ENCODE measurements at regions not wholly inside any gene's neighbourhood (a gene's known extent, or its start where the extent isn't known, plus 50 kb on each side); places are given as distances from the start of the nearest gene placed in this dataset.

- Histone ChIP-seq H3K4me3 (no peak overlapping the region), H3K27ac (no peak overlapping the region)
These were observed 867.2 kb downstream of the BCL11B start for GRCh38 chr14:98404811-98405210.

DNA sequence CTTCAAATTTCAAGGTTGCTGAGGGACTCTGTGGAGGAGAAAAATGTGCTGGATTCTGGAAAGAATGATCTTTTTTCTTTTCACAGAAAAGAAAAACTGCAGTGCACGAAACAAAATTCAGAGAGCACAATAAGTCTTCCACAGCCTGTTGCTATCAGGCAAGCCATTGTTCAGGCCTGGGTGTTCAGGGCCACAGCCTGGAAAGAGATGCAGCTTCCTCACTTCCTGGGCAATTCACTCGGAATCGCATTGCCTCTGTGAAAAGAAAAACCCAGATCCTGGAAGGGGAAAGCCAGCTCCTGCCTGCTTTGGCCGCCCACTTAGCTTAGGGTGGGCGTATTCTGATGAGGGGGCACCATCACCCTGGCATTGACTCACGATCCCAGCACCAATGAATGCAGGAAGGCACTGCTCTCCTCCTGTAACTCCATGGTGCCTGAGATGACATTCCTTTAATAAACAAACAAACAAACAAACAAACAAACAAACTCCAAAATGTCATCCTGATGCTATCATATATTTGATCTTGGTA lies 863.9 kb downstream of the BCL11B start:
- H3K4me3 ChIP-seq: no peak overlapping the region
- no peak overlapping the region for H3K27ac ChIP-seq

- no peak overlapping the region for H3K4me3 ChIP-seq
- H3K27ac ChIP-seq: no peak overlapping the region
These were observed 863.3 kb downstream of the BCL11B start for GRCh38 chr14:98408713-98409112.

- no peak overlapping the region for H3K4me3 ChIP-seq
- peak overlapping the region in 2 of 21 experiments; percentile 40 to 81 for H3K27ac ChIP-seq
These were observed 860.8 kb downstream of the BCL11B start for GRCh38 chr14:98411154-98411553.

DNA sequence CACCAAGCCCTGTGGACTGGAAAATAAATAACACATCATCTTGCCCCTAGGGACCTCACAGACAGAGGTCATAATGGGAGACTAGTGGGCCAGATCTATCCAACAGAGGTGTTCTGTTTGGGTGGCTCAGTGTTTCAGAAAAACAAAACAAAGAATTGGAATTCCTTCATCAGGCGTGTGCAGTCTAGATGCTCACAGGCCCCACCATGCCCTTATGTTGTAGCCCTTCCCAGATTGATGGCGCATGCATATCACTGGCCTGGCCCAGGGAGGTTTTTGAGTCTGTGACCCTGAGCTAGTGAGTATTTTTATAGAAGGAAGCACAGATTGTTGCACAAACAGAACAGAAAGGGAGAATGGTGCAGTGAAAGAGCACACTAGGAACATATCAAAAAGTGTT lies 859.6 kb downstream of the BCL11B start:
- peak overlapping the region in 2 of 21 experiments; percentile 22 to 81 for H3K27ac ChIP-seq
- H3K4me3 ChIP-seq: no peak overlapping the region

DNA sequence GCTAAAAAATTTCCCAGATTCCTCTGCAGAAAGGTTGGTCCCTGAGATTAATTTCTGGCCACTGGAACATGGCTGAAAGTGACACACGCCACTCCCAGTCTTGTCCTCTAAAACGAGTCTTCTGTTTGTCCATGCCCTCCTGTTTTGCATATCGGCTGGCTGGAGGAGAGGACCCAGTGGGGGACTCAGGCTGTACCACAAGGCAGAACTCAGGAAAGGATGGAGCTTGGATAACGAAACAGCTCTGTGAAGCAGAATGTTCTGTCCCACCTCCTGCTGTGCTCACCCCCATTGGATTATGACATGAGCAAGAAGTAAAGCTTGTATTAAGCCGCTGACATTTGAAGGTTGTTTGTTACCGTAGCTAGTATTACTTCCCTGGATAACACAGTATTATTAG lies 856.2 kb downstream of the BCL11B start:
- no peak overlapping the region for H3K27ac ChIP-seq
- H3K4me3 ChIP-seq: no peak overlapping the region

DNA sequence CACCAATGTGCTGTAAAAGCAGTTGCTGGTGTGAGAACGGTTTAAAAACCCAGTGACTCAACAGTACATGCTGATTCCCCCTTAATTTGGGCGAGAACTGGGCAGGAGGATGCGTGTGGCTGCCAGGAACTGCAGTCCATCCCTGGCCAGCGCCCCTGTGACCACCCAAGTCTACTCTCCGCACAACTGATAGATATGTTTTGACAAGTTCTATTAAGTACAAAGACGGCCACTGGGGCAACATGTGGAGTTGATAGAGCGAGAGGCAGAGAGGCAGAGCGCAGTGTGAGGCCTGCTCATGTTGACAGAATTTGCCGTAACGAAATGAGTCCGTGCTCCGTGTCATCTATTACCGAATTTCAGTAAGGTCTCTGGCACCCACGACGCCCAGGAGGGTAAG lies 855.0 kb downstream of the BCL11B start:
- Histone ChIP-seq H3K27ac (no peak overlapping the region), H3K4me3 (no peak overlapping the region)

GRCh38 chr14:98428483-98428994 lies 843.5 kb downstream of the BCL11B start:
- Histone ChIP-seq H3K27ac (no peak overlapping the region), H3K4me3 (no peak overlapping the region)

DNA sequence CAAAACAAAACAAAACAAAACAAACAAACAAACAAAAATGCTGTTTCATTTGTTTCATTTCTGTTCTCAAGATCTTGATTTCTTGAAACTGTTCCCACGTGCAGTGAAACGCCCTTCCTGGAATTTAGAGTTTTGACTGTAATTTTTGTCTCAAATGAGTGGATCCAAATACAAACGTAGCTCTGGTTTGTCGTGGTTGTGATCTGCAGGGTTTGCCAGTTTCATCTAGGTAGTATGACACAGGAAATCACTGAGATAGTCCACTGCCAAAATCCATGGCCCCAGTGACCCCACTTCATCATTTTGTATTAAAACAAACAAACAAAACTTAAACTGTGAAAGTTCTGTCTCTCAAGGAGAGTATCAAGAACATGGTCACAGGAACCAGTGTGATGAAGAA lies 838.6 kb downstream of the BCL11B start:
- no peak overlapping the region for H3K27ac ChIP-seq
- H3K4me3 ChIP-seq: no peak overlapping the region

DNA sequence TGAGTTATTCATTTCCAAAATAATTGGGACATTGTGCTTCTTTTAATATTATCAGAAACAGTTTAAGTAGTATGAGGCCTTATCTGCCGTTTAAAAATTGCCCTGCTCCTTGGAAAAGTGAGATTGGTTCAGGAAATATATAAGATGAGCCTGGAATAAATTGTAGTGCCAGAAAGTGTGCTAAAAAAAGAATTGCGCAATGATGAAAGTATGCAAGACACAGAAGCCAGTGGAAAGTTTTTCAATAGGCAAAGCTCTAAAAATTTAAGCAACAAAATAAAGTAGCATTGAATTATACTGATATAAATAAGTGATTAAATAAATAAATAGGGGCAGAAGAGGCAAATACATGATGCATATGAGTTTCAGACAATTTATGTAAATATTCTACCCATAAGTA lies 834.9 kb downstream of the BCL11B start:
- H3K27ac ChIP-seq: no peak overlapping the region
- no peak overlapping the region for H3K4me3 ChIP-seq

GRCh38 chr14:98444077-98444476 lies 827.9 kb downstream of the BCL11B start:
- H3K27ac ChIP-seq: peak overlapping the region in 3 of 21 experiments; percentile 42 to 72 (median 63)
- H3K4me3 ChIP-seq: no peak overlapping the region

- Histone ChIP-seq H3K27ac (no peak overlapping the region), H3K4me3 (no peak overlapping the region)
These were observed 826.3 kb downstream of the BCL11B start for GRCh38 chr14:98445718-98446117.

- H3K4me3 ChIP-seq: no peak overlapping the region
- H3K27ac ChIP-seq: no peak overlapping the region
These were observed 825.5 kb downstream of the BCL11B start for GRCh38 chr14:98446508-98446907.

DNA sequence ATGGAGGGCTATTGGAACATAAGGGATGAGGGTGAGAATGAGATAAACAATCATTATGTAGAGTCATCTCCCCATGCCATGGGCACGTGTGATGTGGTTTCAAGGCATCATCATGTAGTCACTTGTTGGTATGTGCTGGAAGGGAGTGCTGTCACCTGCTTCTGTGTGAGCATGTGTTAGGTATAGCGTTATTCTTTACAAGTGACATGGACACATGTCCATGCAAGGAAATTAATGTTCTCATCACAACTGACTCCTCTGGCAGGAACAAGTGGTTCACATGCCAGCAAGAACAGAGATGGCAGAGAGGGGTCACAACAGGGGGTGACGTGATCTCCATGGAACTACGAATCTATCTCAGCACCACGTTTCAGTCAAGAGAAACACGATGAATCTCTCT lies 815.8 kb downstream of the BCL11B start:
- no peak overlapping the region for H3K4me3 ChIP-seq
- H3K27ac ChIP-seq: no peak overlapping the region

DNA sequence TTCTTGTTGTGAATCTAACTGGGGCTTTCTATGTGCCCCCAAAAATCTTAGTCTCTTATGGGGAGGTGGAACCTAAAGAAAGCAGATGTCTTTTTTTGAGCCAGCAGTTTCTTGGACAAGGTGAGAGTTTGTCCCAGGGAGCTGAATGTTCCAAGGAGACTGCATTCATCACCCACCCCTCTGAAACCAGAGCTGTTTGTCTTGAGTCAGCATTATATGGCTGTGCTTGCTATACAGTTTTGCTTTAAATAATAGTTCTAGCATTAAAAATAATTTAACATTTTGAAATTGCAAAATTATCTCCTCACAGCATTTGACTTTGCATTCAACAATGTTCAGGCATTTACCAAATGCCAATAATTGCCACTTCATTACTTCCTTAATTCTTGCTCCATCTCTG lies 813.3 kb downstream of the BCL11B start:
- H3K27ac ChIP-seq: no peak overlapping the region
- H3K4me3 ChIP-seq: no peak overlapping the region

GRCh38 chr14:98462908-98463307 lies 809.1 kb downstream of the BCL11B start:
- no peak overlapping the region for H3K4me3 ChIP-seq
- no peak overlapping the region for H3K27ac ChIP-seq

GRCh38 chr14:98466807-98467206 lies 805.2 kb downstream of the BCL11B start:
- no peak overlapping the region for H3K4me3 ChIP-seq
- peak overlapping the region in 5 of 21 experiments; percentile 43 to 85 (median 66) for H3K27ac ChIP-seq

- Histone ChIP-seq H3K4me3 (no peak overlapping the region), H3K27ac (no peak overlapping the region)
These were observed 801.3 kb downstream of the BCL11B start for GRCh38 chr14:98470663-98471062.

GRCh38 chr14:98474900-98475299 lies 797.1 kb downstream of the BCL11B start:
- H3K4me3 ChIP-seq: no peak overlapping the region
- no peak overlapping the region for H3K27ac ChIP-seq

DNA sequence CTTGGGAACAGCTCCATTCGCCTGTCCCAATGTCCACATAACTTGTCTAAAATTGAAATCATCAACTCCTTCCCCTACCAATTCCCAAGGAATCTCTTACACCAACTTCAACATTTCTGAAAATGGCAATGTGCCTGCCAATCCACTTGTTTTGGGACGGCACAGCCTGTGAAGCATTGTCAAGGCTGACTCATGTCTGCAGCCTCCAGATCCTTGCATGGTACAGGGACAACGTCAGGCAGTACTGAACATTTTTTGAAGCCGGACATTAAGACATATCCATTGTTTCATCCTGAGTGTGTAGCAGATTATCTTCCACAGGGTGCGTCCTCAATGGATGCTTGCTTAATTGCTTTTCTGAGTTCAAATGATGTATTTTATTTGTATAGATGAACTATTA lies 794.1 kb downstream of the BCL11B start:
- H3K4me3 ChIP-seq: no peak overlapping the region
- no peak overlapping the region for H3K27ac ChIP-seq

DNA sequence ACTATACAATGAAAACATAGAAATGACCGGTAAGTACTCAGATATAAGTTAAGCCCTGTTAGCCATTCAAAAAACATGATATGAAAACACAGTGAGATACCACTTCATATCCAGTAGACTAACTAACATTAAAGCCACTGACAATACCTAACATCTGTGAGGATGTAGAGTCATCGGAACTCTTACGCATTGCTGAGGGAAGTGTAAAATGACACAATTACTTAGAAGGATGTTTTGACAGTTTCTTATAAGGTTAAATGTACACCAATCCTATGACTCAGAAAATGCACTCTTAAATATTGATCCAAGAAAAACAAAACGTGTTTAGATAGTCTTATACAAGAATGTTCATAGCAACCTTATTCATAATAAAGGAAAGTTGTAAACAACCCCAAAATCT lies 782.9 kb downstream of the BCL11B start:
- Histone ChIP-seq H3K27ac (no peak overlapping the region), H3K4me3 (no peak overlapping the region)

GRCh38 chr14:98494582-98494981 lies 777.4 kb downstream of the BCL11B start:
- peak overlapping the region in 5 of 21 experiments; percentile 10 to 52 (median 37) for H3K27ac ChIP-seq

More at GRCh38 chr14:98494582-98494981, 777.4 kb downstream of the BCL11B start:
- H3K4me3 ChIP-seq: no peak overlapping the region

Data from skin epidermis (tissue), 12 donors.